Naive thymus-derived CD8-positive, alpha-beta T cell (primary cell): ENCODE measurements at regions not wholly inside any gene's neighbourhood (a gene's known extent, or its start where the extent isn't known, plus 50 kb on each side); places are given as distances from the start of the nearest gene placed in this dataset.
"Not testable (repeated sequence)": the region's sequence is repeated elsewhere in the genome, so short reads cannot be mapped to it uniquely, and the experiment has no call there.

Experiments used
- ATAC-seq, 2 donors: fragments of 150-1000 bp; cut with Tn5 transposase in 1 of 2; sonication (Bioruptor Pico), chemical (Tn5 transposase) in 1 of 2; 1 replicate in 1 of 2; 2 replicates in 1 of 2; pipeline ENCODE4 v1.10.0; 2021; ENCODE audit warnings: mild to moderate bottlenecking in 2 of 2, moderate library complexity in 2 of 2
- POLR2A ChIA-PET: fragments of 350-600 bp; sonication (Branson Sonifier 250); formaldehyde crosslinking; loops from one replicate; lab custom pipeline; 2021; ENCODE audit warnings: antibody characterized with exemption; lab: Charles Lee
- DNase-seq, 10 donors: peaks; one replicate each; pipeline versions ENCODE4 v3.0.0 to v3.0.0-alpha.2; 2020 to 2022
- H3K27ac Mint-ChIP-seq, 10 donors: one replicate each; pipeline ENCODE4 v1.8.0; 2020 to 2022; ENCODE audit warnings: mild to moderate bottlenecking in 10 of 10, mixed read lengths in 10 of 10, moderate library complexity in 4 of 10, inconsistent platforms in 1 of 10
- H3K27me3 Mint-ChIP-seq, 5 donors: one replicate each; pipeline ENCODE4 v1.8.0; 2021 to 2022; ENCODE audit warnings: mixed read lengths in 5 of 5
- H3K36me3 Mint-ChIP-seq, 3 donors: one replicate each; pipeline ENCODE4 v1.8.0; 2020 to 2022; ENCODE audit warnings: mixed read lengths in 3 of 3, mild to moderate bottlenecking in 2 of 3, inconsistent platforms in 1 of 3
- H3K4me1 Mint-ChIP-seq, 4 donors: one replicate each; pipeline ENCODE4 v1.8.0; 2021 to 2022; ENCODE audit warnings: mixed read lengths in 4 of 4
- H3K4me3 Mint-ChIP-seq, 10 donors: one replicate each; pipeline ENCODE4 v1.8.0; 2020 to 2022; ENCODE audit warnings: mild to moderate bottlenecking in 10 of 10, mixed read lengths in 10 of 10, moderate library complexity in 6 of 10, inconsistent platforms in 1 of 10
- H3K9me3 Mint-ChIP-seq, 9 donors: one replicate each; pipeline ENCODE4 v1.8.0; 2020 to 2022; ENCODE audit warnings: mixed read lengths in 9 of 9, mild to moderate bottlenecking in 3 of 9, inconsistent platforms in 1 of 9, moderate library complexity in 1 of 9

GRCh38 chr10:22158426-22158825, 59.4 kb downstream of the EBLN1 start:
- peaks cover 0 to 3% (median 0%) of the 10 kb centered on the region in 5 donors for H3K27me3 Mint-ChIP-seq
- POLR2A ChIA-PET, result no interaction called here
- H3K9me3 Mint-ChIP-seq, result peaks cover 0 to 1% (median 0%) of the 10 kb centered on the region in 9 donors
- ATAC-seq (no peak), DNase-seq (no peak)
- H3K27ac Mint-ChIP-seq, result no peak overlapping the region
- no peak overlapping the region for H3K4me3 Mint-ChIP-seq
- no peaks in the 10 kb centered on the region for H3K36me3 Mint-ChIP-seq
- H3K4me1 Mint-ChIP-seq, result peaks cover 6 to 9% (median 8%) of the 10 kb centered on the region in 4 donors

DNA sequence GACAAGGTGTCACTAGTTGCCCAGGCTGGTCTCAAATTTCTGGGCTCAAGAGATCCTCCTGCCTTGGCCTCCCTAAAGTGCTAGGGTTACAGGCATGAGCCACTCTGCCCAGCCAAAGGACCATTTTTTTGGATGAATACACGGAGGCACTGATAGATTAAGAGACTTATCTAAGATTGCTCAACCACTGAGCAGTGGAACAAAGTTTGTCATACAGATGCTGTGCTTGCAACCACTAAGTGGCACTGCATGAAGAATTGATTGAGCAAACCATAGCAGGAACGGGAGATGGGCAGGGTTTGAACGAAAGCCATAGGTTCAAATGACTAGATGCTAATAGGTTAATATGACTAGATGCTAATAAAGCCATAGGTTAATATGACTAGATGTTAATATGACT, 61.1 kb downstream of the EBLN1 start:
- ATAC-seq (no peak), DNase-seq (no peak)
- Mint-ChIP-seq H3K27me3 (peaks cover 0 to 14% (median 1%) of the 10 kb centered on the region in 5 donors), H3K4me1 (peaks cover 6 to 9% (median 8%) of the 10 kb centered on the region in 4 donors), H3K9me3 (peaks cover 0 to 12% (median 2%) of the 10 kb centered on the region in 9 donors), H3K27ac (no peak overlapping the region), H3K4me3 (no peak overlapping the region), H3K36me3 (peaks cover 0 to 15% (median 2%) of the 10 kb centered on the region in 3 donors)
- POLR2A ChIA-PET, result no interaction called here

GRCh38 chr10:22152403-22152802, 65.4 kb downstream of the EBLN1 start:
- ATAC-seq (no peak), DNase-seq (no peak)
- Mint-ChIP-seq H3K36me3 (peaks cover 0 to 27% (median 9%) of the 10 kb centered on the region in 3 donors), H3K4me3 (no peak overlapping the region), H3K4me1 (no peaks in the 10 kb centered on the region), H3K9me3 (peaks cover 0 to 25% (median 16%) of the 10 kb centered on the region in 9 donors), H3K27me3 (peaks cover 2 to 26% (median 6%) of the 10 kb centered on the region in 5 donors), H3K27ac (no peak overlapping the region)
- POLR2A ChIA-PET, result no interaction called here

DNA sequence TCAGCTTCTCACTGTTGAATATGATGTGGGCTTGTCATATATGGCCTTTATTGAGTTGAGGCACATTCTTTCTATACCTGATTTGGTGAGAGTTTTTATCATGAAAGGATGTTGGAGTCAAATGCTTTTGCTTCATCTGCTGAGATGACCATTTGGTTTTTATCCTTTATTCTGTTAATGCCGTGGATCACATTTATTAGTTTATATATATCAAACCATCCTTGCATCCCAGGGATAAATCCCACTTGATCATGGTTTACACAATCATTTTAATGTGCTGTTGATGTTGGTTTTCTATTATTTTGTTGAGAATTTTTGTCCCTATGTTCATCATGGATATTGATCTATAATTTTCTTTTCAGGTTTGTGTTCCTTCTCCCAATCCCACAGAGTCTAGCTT, 67.0 kb downstream of the EBLN1 start:
- no peaks in the 10 kb centered on the region for H3K4me1 Mint-ChIP-seq
- peaks cover 0 to 35% (median 19%) of the 10 kb centered on the region in 9 donors for H3K9me3 Mint-ChIP-seq
- H3K36me3 Mint-ChIP-seq, result peaks cover 0 to 27% (median 9%) of the 10 kb centered on the region in 3 donors
- H3K4me3 Mint-ChIP-seq, result no peak overlapping the region
- DNase-seq (no peak), ATAC-seq (no peak)
- POLR2A ChIA-PET, result no interaction called here
- H3K27ac Mint-ChIP-seq, result no peak overlapping the region
- peaks cover 2 to 26% (median 6%) of the 10 kb centered on the region in 5 donors for H3K27me3 Mint-ChIP-seq

GRCh38 chr10:22148961-22149360, 68.9 kb downstream of the EBLN1 start:
- no peaks in the 10 kb centered on the region for H3K4me1 Mint-ChIP-seq
- peaks cover 0 to 27% (median 12%) of the 10 kb centered on the region in 3 donors for H3K36me3 Mint-ChIP-seq
- POLR2A ChIA-PET, result no interaction called here
- no peak for ATAC-seq
- peaks cover 0 to 35% (median 19%) of the 10 kb centered on the region in 9 donors for H3K9me3 Mint-ChIP-seq
- no peak overlapping the region for H3K27ac Mint-ChIP-seq
- no peak overlapping the region for H3K4me3 Mint-ChIP-seq
- peaks cover 2 to 26% (median 6%) of the 10 kb centered on the region in 5 donors for H3K27me3 Mint-ChIP-seq
- DNase-seq, result no peak

DNA sequence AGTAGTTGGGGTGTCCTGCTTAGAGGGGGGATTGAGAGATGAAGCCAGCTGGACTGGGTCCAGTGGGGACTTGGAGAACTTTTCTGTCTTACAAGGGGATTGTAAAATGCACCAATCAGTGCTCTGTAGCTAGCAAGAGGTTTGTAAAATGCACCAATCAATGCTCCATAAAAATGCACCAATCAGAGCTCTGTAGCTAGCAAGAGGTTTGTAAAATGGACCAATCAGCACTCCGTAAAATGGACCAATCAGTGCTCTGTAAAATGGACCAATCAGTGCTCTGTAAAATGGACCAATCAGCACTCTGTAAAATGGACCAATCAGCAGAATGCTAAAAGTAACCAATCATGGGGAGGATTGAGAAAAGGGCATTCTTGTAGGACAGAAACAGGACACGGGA, 71.9 kb downstream of the EBLN1 start:
- POLR2A ChIA-PET, H3K27ac Mint-ChIP-seq, DNase-seq, ATAC-seq, H3K4me1 Mint-ChIP-seq, H3K4me3 Mint-ChIP-seq, H3K36me3 Mint-ChIP-seq: not testable (repeated sequence)
- Mint-ChIP-seq H3K9me3 (peaks cover 0 to 17% (median 9%) of the 10 kb centered on the region in 9 donors), H3K27me3 (peaks cover 0 to 15% (median 5%) of the 10 kb centered on the region in 5 donors)

DNA sequence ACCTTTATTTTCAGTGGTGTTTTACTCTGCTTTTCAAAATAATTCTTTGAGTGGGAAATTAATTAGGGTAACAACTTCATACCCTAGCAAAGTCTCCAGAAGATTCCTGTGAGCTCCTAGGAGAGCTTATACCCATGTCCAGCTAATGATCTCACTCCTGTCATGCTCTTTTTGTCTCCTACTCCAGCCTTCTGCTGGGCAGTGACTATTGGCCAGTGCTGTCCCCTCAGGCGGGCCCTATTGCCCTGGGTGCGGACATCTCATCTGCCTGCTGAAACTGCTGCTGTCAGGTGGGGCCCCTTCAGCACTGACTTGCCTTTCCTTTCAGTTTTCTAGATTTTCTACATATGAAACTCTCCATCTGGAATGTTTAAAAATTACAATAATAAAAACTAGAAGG, 80.3 kb downstream of the EBLN1 start:
- Mint-ChIP-seq H3K9me3 (no peaks in the 10 kb centered on the region), H3K27ac (no peak overlapping the region), H3K4me3 (no peak overlapping the region), H3K4me1 (peaks cover 4 to 12% (median 8%) of the 10 kb centered on the region in 4 donors), H3K27me3 (peaks cover 4 to 34% (median 16%) of the 10 kb centered on the region in 5 donors), H3K36me3 (peaks cover 0 to 4% (median 0%) of the 10 kb centered on the region in 3 donors)
- DNase-seq (no peak), ATAC-seq (no peak)
- POLR2A ChIA-PET, result no interaction called here

- POLR2A ChIA-PET, result no interaction called here
- no peaks in the 10 kb centered on the region for H3K9me3 Mint-ChIP-seq
- no peak for DNase-seq
- H3K27me3 Mint-ChIP-seq, result peaks cover 4 to 28% (median 13%) of the 10 kb centered on the region in 5 donors
- no peak overlapping the region for H3K4me3 Mint-ChIP-seq
- H3K27ac Mint-ChIP-seq, result no peak overlapping the region
- ATAC-seq, result no peak
- peaks cover 4 to 12% (median 8%) of the 10 kb centered on the region in 4 donors for H3K4me1 Mint-ChIP-seq
- H3K36me3 Mint-ChIP-seq, result peaks cover 0 to 4% (median 0%) of the 10 kb centered on the region in 3 donors
Observed at GRCh38 chr10:22135591-22135990, 82.2 kb downstream of the EBLN1 start.

DNA sequence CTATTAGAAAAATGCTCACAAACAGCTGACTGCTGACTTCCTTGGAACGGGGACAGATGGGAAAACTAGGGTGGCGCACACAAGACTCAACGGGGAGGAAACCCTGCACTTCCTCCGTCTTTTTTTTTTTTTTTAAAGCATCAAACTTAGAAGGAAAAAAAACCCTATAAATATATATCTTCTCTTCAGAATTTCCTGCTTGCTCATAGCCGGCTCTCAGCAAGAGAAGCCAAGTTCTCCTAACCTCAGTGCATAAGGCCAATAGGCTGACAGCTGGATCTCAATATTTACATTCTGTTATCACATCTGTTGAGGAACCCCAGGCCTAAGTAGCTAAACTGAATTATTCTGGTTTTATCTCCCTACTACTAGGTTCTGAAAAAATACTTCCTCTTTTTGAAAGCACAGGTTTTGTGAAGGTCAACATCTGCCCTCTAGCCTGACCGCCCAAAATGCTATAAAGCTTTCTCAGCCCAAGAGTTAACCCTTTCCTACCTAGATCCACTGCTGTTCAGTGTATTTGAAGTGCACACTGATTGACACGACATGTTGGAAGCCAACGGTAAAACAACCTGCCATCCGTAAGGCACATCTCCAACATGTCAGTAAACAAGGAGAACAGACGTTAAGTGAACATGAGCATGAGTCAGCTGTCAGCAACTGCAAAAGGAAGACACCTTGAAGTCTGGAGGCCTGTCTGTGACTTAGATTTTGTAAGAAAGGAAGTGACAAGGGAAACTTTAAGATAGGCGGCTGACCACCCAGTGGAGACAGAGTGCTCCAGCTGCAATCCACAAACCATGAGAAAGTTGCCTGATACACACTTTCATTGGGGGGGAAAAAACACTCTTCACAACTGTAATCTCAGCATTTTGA, 83.8 kb downstream of the EBLN1 start:
- POLR2A ChIA-PET, result no interaction called here
- Mint-ChIP-seq H3K9me3 (peaks cover 0 to 7% (median 4%) of the 10 kb centered on the region in 9 donors), H3K36me3 (peaks cover 0 to 6% (median 5%) of the 10 kb centered on the region in 3 donors), H3K4me1 (peaks cover 6 to 12% (median 8%) of the 10 kb centered on the region in 4 donors), H3K4me3 (peak overlapping the region in 1 of 10 donors; percentile 26), H3K27ac (peak overlapping the region in 2 of 10 donors; percentile 18 to 35), H3K27me3 (peaks cover 9 to 26% (median 15%) of the 10 kb centered on the region in 5 donors)
- DNase-seq (no peak), ATAC-seq (peak; percentile 20 to 25)

DNA sequence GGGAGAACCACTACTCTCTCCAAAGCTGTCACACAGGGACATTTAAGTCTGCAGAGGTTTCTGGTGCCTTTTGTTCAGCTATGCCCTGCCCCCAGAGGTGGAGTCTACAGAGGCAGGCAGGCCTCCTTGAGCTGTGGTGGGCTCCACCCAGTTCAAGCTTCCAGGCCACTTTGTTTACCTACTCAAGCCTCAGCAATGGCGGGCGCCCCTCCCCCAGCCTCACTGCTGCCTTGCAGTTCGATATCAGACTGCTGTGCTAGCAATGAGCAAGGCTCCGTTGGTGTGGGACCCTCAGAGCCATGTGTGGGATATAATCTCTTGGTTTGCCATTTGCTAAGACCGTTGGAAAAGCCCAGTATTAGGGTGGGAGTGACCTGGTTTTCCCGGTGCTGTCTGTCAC, 87.0 kb downstream of the EBLN1 start:
- H3K9me3 Mint-ChIP-seq, H3K36me3 Mint-ChIP-seq, POLR2A ChIA-PET, ATAC-seq, DNase-seq, H3K27ac Mint-ChIP-seq, H3K4me3 Mint-ChIP-seq: not testable (repeated sequence)
- H3K27me3 Mint-ChIP-seq, result peaks cover 11 to 26% (median 13%) of the 10 kb centered on the region in 5 donors
- H3K4me1 Mint-ChIP-seq, result peaks cover 6 to 12% (median 8%) of the 10 kb centered on the region in 4 donors

GRCh38 chr10:22129612-22130011, 88.2 kb downstream of the EBLN1 start:
- peaks cover 6 to 12% (median 8%) of the 10 kb centered on the region in 4 donors for H3K4me1 Mint-ChIP-seq
- H3K27me3 Mint-ChIP-seq, result peaks cover 9 to 26% (median 11%) of the 10 kb centered on the region in 5 donors
- POLR2A ChIA-PET, H3K4me3 Mint-ChIP-seq, ATAC-seq, DNase-seq, H3K27ac Mint-ChIP-seq, H3K9me3 Mint-ChIP-seq, H3K36me3 Mint-ChIP-seq: not testable (repeated sequence)

GRCh38 chr10:22121181-22121580, 96.6 kb downstream of the EBLN1 start:
- POLR2A ChIA-PET, H3K4me1 Mint-ChIP-seq, ATAC-seq, DNase-seq, H3K27ac Mint-ChIP-seq, H3K4me3 Mint-ChIP-seq: not testable (repeated sequence)
- peaks cover 0 to 16% (median 0%) of the 10 kb centered on the region in 3 donors for H3K36me3 Mint-ChIP-seq
- peaks cover 0 to 36% (median 17%) of the 10 kb centered on the region in 9 donors for H3K9me3 Mint-ChIP-seq
- peaks cover 4 to 11% (median 9%) of the 10 kb centered on the region in 5 donors for H3K27me3 Mint-ChIP-seq

DNA sequence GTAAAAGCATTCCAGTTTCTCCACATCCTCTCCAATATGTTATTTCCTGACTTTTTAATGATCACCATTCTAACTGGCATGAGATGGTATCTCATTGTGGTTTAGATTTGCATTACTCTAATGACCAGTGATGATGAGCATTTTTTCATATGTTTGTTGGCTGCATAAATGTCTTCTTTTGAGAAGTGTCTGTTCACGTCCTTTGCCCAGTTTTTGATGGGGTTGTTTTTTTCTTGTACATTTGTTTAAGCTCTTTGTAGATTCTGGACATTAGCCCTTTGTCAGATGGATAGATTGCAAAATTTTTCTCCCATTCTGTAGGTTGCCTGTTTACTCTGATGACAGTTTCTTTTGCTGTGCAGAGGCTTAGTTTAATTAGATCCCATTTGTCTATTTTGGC, 97.7 kb downstream of the EBLN1 start:
- peaks cover 0 to 16% (median 0%) of the 10 kb centered on the region in 3 donors for H3K36me3 Mint-ChIP-seq
- H3K27ac Mint-ChIP-seq, DNase-seq, H3K4me3 Mint-ChIP-seq, H3K4me1 Mint-ChIP-seq, POLR2A ChIA-PET, ATAC-seq: not testable (repeated sequence)
- H3K9me3 Mint-ChIP-seq, result peaks cover 0 to 36% (median 17%) of the 10 kb centered on the region in 9 donors
- peaks cover 9 to 19% (median 9%) of the 10 kb centered on the region in 5 donors for H3K27me3 Mint-ChIP-seq
